ENCODE measurements at regions not wholly inside any gene's neighbourhood (a gene's known extent, or its start where the extent isn't known, plus 50 kb on each side); places are given as distances from the start of the nearest gene placed in this dataset.

- Mint-ChIP-seq H3K4me1 (no peaks in the 10 kb centered on the region), H3K36me3 (ENCODE audit: insufficient read depth in 1 of 3, low read depth in 3 of 3) (no peaks in the 10 kb centered on the region; a peak in 1 of 7 replicates), H3K4me3 (no peak overlapping the region), H3K27me3 (ENCODE audit: low read depth) (no peaks in the 10 kb centered on the region), H3K27ac (no peak overlapping the region), H3K9me3 (peaks cover 5 to 7% of the 10 kb centered on the region in 2 experiments; a peak in 3 of 5 replicates)
- Histone ChIP-seq H3K4me2 (ENCODE audit: insufficient read depth, insufficient read length, low read length) (no peak overlapping the region), H3K23me2 (ENCODE audit: insufficient read length, low read depth, low read length, poor library complexity, severe bottlenecking) (no peaks in the 10 kb centered on the region), H2BK15ac (ENCODE audit: low read depth, low read length) (no peak overlapping the region), H2BK5ac (ENCODE audit: insufficient read length, low read length) (no peak overlapping the region), H3K9me3 (ENCODE audit: control insufficient read depth, low read depth, low read length) (no peaks in the 10 kb centered on the region), H2AK5ac (ENCODE audit: insufficient read length, low read length) (no peak overlapping the region), H3K23ac (ENCODE audit: insufficient read length, low read depth, low read length) (no peak overlapping the region), H3K27me3 (ENCODE audit: insufficient read depth, low read length) (no peaks in the 10 kb centered on the region), H3K4ac (ENCODE audit: low read depth, low read length) (no peak overlapping the region), H4K5ac (ENCODE audit: insufficient read length, low read depth, low read length) (no peak overlapping the region), H3K79me2 (ENCODE audit: insufficient read depth, low read length) (no peaks in the 10 kb centered on the region), H3K9ac (ENCODE audit: extremely low read depth, insufficient read length, low read length) (no peak overlapping the region), H4K20me1 (ENCODE audit: control insufficient read depth, insufficient read depth, insufficient read length) (no peaks in the 10 kb centered on the region), H4K91ac (ENCODE audit: insufficient read length, low read depth, low read length) (no peak overlapping the region), H4K8ac (replicated peaks; ENCODE audit: insufficient read length, low read depth, low read length) (no peak overlapping the region), H3K14ac (ENCODE audit: insufficient read depth, low read length) (no peak overlapping the region), H2BK120ac (ENCODE audit: low read depth, low read length, poor library complexity, severe bottlenecking) (no peak overlapping the region), H3K18ac (ENCODE audit: insufficient read length, low read depth, low read length) (no peak overlapping the region), H3T11ph (ENCODE audit: low read length) (no peak overlapping the region), H2BK20ac (ENCODE audit: low read depth, low read length, poor library complexity, severe bottlenecking) (no peak overlapping the region), H2BK12ac (ENCODE audit: insufficient read length, low read depth, low read length) (no peak overlapping the region), H3K56ac (ENCODE audit: insufficient read length, low read depth, low read length) (no peak overlapping the region), H3K4me1 (ENCODE audit: insufficient read depth, low read length) (no peaks in the 10 kb centered on the region), H3K27ac (ENCODE audit: insufficient read length, low read depth, low read length) (no peak overlapping the region), H2AFZ (ENCODE audit: low read length) (no peak overlapping the region), H3K79me1 (ENCODE audit: insufficient read depth, low read depth, low read length, poor library complexity, severe bottlenecking) (no peaks in the 10 kb centered on the region)
- TF ChIP-seq, protein P1, sequence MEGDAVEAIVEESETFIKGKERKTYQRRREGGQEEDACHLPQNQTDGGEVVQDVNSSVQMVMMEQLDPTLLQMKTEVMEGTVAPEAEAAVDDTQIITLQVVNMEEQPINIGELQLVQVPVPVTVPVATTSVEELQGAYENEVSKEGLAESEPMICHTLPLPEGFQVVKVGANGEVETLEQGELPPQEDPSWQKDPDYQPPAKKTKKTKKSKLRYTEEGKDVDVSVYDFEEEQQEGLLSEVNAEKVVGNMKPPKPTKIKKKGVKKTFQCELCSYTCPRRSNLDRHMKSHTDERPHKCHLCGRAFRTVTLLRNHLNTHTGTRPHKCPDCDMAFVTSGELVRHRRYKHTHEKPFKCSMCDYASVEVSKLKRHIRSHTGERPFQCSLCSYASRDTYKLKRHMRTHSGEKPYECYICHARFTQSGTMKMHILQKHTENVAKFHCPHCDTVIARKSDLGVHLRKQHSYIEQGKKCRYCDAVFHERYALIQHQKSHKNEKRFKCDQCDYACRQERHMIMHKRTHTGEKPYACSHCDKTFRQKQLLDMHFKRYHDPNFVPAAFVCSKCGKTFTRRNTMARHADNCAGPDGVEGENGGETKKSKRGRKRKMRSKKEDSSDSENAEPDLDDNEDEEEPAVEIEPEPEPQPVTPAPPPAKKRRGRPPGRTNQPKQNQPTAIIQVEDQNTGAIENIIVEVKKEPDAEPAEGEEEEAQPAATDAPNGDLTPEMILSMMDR (conservative IDR thresholded peaks at IDR 0.05): no peak
- DNase-seq: no peak
- 100% methylated on average over 1 of the region's 1 CpG for WGBS (ENCODE audit: extremely low coverage, insufficient read length, low lambda C conversion rate)
Observed at GRCh38 chr5:19122923-19123322, 865.1 kb downstream of the CDH18 start.

Data from H9 (cell line).